Ishikawa (cell line): ENCODE measurements at regions not wholly inside any gene's neighbourhood (a gene's known extent, or its start where the extent isn't known, plus 50 kb on each side); places are given as distances from the start of the nearest gene placed in this dataset.

Experiments
- CEBPB ChIP-seq: IDR thresholded peaks from 2 replicates; pipeline ENCODE4 v1.6.1; 2012
- CREB1 ChIP-seq: IDR thresholded peaks from 2 replicates; pipeline ENCODE4 v1.6.1; 2012; ENCODE audit warnings: low read depth
- EGR1 ChIP-seq: IDR thresholded peaks from 2 replicates; pipeline ENCODE4 v1.6.1; 2012
- EP300 ChIP-seq: IDR thresholded peaks from 2 replicates; pipeline ENCODE4 v1.6.1; 2012; ENCODE audit warnings: borderline replicate concordance
- FOXM1 ChIP-seq: IDR thresholded peaks from 2 replicates; pipeline ENCODE4 v1.6.1; 2012; ENCODE audit warnings: low read depth, borderline replicate concordance
- NFIC ChIP-seq: IDR thresholded peaks from 2 replicates; pipeline ENCODE4 v1.6.1; 2012
- RAD21 ChIP-seq: IDR thresholded peaks from 2 replicates; pipeline ENCODE4 v1.6.1; 2012; ENCODE audit warnings: low read depth
- TAF1 ChIP-seq: IDR thresholded peaks from 2 replicates; pipeline ENCODE4 v1.6.1; 2012; ENCODE audit warnings: low read depth, mild to moderate bottlenecking
- TCF12 ChIP-seq: IDR thresholded peaks from 2 replicates; pipeline ENCODE4 v1.6.1; 2012; ENCODE audit warnings: low read depth
- TEAD4 ChIP-seq: IDR thresholded peaks from 2 replicates; pipeline ENCODE4 v1.6.1; 2012
- YY1 ChIP-seq: IDR thresholded peaks from 2 replicates; pipeline ENCODE4 v1.6.1; 2012; ENCODE audit warnings: low read depth
- ZBTB7A ChIP-seq: IDR thresholded peaks from 2 replicates; pipeline ENCODE4 v1.6.1; 2012; ENCODE audit warnings: low read depth
- TF ChIP-seq, protein P1 (sequence below): IDR thresholded peaks from 2 replicates; pipeline ENCODE4 v1.6.1; 2012; ENCODE audit warnings: low read depth, mild to moderate bottlenecking
- TF ChIP-seq, protein P2 (sequence below): IDR thresholded peaks from 2 replicates; pipeline ENCODE4 v1.6.1; 2012
- TF ChIP-seq, protein P3 (sequence below): IDR thresholded peaks from 2 replicates; pipeline ENCODE4 v1.6.1; 2012

DNA sequence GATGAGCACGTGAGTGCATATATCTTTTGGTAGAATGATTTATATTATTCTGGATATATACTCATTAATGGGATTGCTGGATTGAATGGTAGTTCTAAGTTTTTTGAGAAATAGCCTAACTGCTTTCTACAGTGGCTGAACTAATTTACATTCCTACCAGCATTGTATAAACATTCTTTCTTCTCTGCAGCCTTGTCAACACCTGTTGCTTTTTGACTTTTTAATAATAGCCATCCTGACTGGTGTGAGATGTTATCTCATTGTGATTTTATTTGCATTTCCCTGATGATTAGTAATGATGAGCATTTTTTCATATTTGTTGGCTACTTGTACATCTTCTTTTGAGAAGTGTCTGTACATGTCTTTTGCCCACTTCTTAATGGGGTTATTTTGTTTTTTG is 116.3 kb downstream of the ADTRP start:
- TF ChIP-seq ZBTB7A (no peak), NFIC (no peak), TAF1 (no peak), TCF12 (no peak), FOXM1 (no peak), CREB1 (no peak), TEAD4 (no peak), YY1 (no peak)

DNA sequence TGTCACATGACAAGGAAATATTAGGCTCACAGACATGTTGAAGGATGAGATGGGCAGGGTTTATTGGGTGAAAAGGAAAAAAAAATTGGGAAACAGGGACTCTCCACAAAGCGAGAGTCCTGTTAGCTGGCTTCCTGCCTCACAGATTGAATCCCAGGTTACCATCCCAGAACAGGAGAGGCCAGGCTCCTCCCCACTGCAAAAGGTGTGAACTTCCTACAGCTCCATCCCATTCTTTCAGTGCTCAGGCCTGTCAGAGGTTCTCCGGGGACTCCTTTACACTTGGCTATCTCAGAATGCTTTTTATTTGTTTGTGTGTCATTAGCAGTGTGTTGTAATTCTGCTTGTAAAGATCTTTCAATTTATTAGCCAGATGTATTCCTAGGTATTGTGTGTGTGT is 115.1 kb downstream of the ADTRP start:
- no peak for TF ChIP-seq TEAD4
- no peak for TF ChIP-seq TCF12
- TF ChIP-seq YY1 = no peak
- TF ChIP-seq, protein P1, sequence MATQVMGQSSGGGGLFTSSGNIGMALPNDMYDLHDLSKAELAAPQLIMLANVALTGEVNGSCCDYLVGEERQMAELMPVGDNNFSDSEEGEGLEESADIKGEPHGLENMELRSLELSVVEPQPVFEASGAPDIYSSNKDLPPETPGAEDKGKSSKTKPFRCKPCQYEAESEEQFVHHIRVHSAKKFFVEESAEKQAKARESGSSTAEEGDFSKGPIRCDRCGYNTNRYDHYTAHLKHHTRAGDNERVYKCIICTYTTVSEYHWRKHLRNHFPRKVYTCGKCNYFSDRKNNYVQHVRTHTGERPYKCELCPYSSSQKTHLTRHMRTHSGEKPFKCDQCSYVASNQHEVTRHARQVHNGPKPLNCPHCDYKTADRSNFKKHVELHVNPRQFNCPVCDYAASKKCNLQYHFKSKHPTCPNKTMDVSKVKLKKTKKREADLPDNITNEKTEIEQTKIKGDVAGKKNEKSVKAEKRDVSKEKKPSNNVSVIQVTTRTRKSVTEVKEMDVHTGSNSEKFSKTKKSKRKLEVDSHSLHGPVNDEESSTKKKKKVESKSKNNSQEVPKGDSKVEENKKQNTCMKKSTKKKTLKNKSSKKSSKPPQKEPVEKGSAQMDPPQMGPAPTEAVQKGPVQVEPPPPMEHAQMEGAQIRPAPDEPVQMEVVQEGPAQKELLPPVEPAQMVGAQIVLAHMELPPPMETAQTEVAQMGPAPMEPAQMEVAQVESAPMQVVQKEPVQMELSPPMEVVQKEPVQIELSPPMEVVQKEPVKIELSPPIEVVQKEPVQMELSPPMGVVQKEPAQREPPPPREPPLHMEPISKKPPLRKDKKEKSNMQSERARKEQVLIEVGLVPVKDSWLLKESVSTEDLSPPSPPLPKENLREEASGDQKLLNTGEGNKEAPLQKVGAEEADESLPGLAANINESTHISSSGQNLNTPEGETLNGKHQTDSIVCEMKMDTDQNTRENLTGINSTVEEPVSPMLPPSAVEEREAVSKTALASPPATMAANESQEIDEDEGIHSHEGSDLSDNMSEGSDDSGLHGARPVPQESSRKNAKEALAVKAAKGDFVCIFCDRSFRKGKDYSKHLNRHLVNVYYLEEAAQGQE = no peak
- no peak for TF ChIP-seq NFIC
- no peak for TF ChIP-seq RAD21
- TF ChIP-seq CREB1 = no peak
- no peak for TF ChIP-seq EGR1
- TF ChIP-seq, protein P2, sequence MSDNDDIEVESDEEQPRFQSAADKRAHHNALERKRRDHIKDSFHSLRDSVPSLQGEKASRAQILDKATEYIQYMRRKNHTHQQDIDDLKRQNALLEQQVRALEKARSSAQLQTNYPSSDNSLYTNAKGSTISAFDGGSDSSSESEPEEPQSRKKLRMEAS = no peak
- TF ChIP-seq ZBTB7A = no peak
- TF ChIP-seq EP300 = no peak
- TF ChIP-seq, protein P3, sequence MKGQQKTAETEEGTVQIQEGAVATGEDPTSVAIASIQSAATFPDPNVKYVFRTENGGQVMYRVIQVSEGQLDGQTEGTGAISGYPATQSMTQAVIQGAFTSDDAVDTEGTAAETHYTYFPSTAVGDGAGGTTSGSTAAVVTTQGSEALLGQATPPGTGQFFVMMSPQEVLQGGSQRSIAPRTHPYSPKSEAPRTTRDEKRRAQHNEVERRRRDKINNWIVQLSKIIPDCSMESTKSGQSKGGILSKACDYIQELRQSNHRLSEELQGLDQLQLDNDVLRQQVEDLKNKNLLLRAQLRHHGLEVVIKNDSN = no peak
- TF ChIP-seq CEBPB = no peak
- no peak for TF ChIP-seq FOXM1
- no peak for TF ChIP-seq TAF1
